SK-N-MC (cell line): ENCODE measurements at regions not wholly inside any gene's neighbourhood (a gene's known extent, or its start where the extent isn't known, plus 50 kb on each side); places are given as distances from the start of the nearest gene placed in this dataset.

Source experiments
- DNase-seq: peaks from one replicate; pipeline ENCODE4 v3.0.0-alpha.2; 2011; ENCODE audit warnings: low read depth, low spot score
- H3K27ac ChIP-seq: fragments of 200-600 bp; sonication (generic); 2 replicates; pipeline ENCODE4 v1.5.1; 2016; ENCODE audit warnings: mixed run types
- H3K36me3 ChIP-seq: fragments of 200-600 bp; sonication (generic); 2 replicates; pipeline ENCODE4 v1.6.1; 2017; ENCODE audit warnings: antibody characterized with exemption, low read length, mixed read lengths; ENCODE audit not compliant: insufficient read depth
- H3K4me3 ChIP-seq: fragments of 200-600 bp; sonication (generic); 2 replicates; pipeline ENCODE4 v1.5.1; 2016
- H3K9ac ChIP-seq: fragments of 200-600 bp; sonication (generic); 2 replicates; pipeline ENCODE4 v1.8.0; 2017; ENCODE audit warnings: mixed run types, mixed read lengths; ENCODE audit not compliant: insufficient read length
- H3K9me3 ChIP-seq: fragments of 200-600 bp; sonication (generic); 2 replicates; pipeline ENCODE4 v1.6.1; 2017; ENCODE audit warnings: low read depth, mild to moderate bottlenecking, antibody characterized with exemption, low read length, moderate library complexity, mixed read lengths
- EZH2 ChIP-seq: fragments of 200-600 bp; sonication (generic); IDR thresholded peaks from one replicate; pipeline ENCODE4 v1.6.1; 2017; ENCODE audit warnings: antibody characterized with exemption
- FOXP2 ChIP-seq: optimal IDR thresholded peaks from 2 replicates; pipeline ENCODE3; 2011; ENCODE audit warnings: mild to moderate bottlenecking, moderate library complexity; ENCODE audit not compliant: insufficient read depth; ENCODE audit errors: extremely low read length, control extremely low read depth
- POLR2AphosphoS5 ChIP-seq: IDR thresholded peaks from 2 replicates; pipeline ENCODE4 v1.6.1; 2012; ENCODE audit warnings: mild to moderate bottlenecking, low read depth, low read length, borderline replicate concordance

GRCh38 chr5:74167206-74167929 lies 473.2 kb downstream of the ENC1 start:
- Histone ChIP-seq H3K9ac (no peak overlapping the region), H3K4me3 (no peak overlapping the region), H3K27ac (no peak overlapping the region), H3K9me3 (no peaks in the 10 kb centered on the region), H3K36me3 (no peaks in the 10 kb centered on the region)
- TF ChIP-seq FOXP2 (no peak), EZH2 (no peak), POLR2AphosphoS5 (no peak)
- no peak for DNase-seq

- TF ChIP-seq FOXP2 (no peak), POLR2AphosphoS5 (no peak), EZH2 (no peak)
- H3K27ac ChIP-seq: no peak overlapping the region
- DNase-seq: no peak
Measured at GRCh38 chr5:74166064-74166463, 474.5 kb downstream of the ENC1 start.

GRCh38 chr5:74164725-74165235 lies 475.7 kb downstream of the ENC1 start:
- Histone ChIP-seq H3K9me3 (no peaks in the 10 kb centered on the region), H3K27ac (no peak overlapping the region), H3K9ac (no peak overlapping the region), H3K4me3 (no peak overlapping the region), H3K36me3 (no peaks in the 10 kb centered on the region)
- no peak for DNase-seq
- no peak for TF ChIP-seq FOXP2
- TF ChIP-seq EZH2: no peak
- TF ChIP-seq POLR2AphosphoS5: no peak

More at GRCh38 chr5:74166064-74166463, 474.5 kb downstream of the ENC1 start:
- Histone ChIP-seq H3K9ac (no peak overlapping the region), H3K4me3 (no peak overlapping the region), H3K9me3 (no peaks in the 10 kb centered on the region), H3K36me3 (no peaks in the 10 kb centered on the region)

- DNase-seq: no peak
- H3K9me3 ChIP-seq: no peaks in the 10 kb centered on the region
- no peaks in the 10 kb centered on the region for H3K36me3 ChIP-seq
- TF ChIP-seq FOXP2 (no peak), EZH2 (no peak), POLR2AphosphoS5 (no peak)
- H3K27ac ChIP-seq: no peak overlapping the region
- no peak overlapping the region for H3K4me3 ChIP-seq
- no peak overlapping the region for H3K9ac ChIP-seq
Measured at GRCh38 chr5:74162524-74162923, 478.0 kb downstream of the ENC1 start.

- no peak for DNase-seq
- H3K9ac ChIP-seq: no peak overlapping the region
- no peaks in the 10 kb centered on the region for H3K9me3 ChIP-seq
- H3K36me3 ChIP-seq: no peaks in the 10 kb centered on the region
- no peak overlapping the region for H3K27ac ChIP-seq
- H3K4me3 ChIP-seq: no peak overlapping the region
- TF ChIP-seq FOXP2 (no peak), EZH2 (no peak), POLR2AphosphoS5 (no peak)
Measured at GRCh38 chr5:74161170-74161569, 479.4 kb downstream of the ENC1 start.

- no peaks in the 10 kb centered on the region for H3K9me3 ChIP-seq
- H3K36me3 ChIP-seq: no peaks in the 10 kb centered on the region
- H3K27ac ChIP-seq: no peak overlapping the region
Measured at GRCh38 chr5:74156728-74157383, 483.7 kb downstream of the ENC1 start.

GRCh38 chr5:74155501-74155900 lies 485.0 kb downstream of the ENC1 start:
- Histone ChIP-seq H3K9me3 (no peaks in the 10 kb centered on the region), H3K36me3 (no peaks in the 10 kb centered on the region), H3K4me3 (no peak overlapping the region), H3K9ac (no peak overlapping the region), H3K27ac (no peak overlapping the region)
- DNase-seq: no peak
- TF ChIP-seq POLR2AphosphoS5 (no peak), EZH2 (no peak), FOXP2 (no peak)

More at GRCh38 chr5:74156728-74157383, 483.7 kb downstream of the ENC1 start:
- no peak overlapping the region for H3K9ac ChIP-seq
- no peak overlapping the region for H3K4me3 ChIP-seq
- DNase-seq: no peak
- TF ChIP-seq FOXP2 (no peak), POLR2AphosphoS5 (no peak), EZH2 (no peak)

GRCh38 chr5:74154526-74154925 lies 486.0 kb downstream of the ENC1 start:
- Histone ChIP-seq H3K36me3 (no peaks in the 10 kb centered on the region), H3K27ac (no peak overlapping the region), H3K9me3 (no peaks in the 10 kb centered on the region), H3K4me3 (no peak overlapping the region), H3K9ac (no peak overlapping the region)
- DNase-seq: no peak
- TF ChIP-seq EZH2 (no peak), FOXP2 (no peak)

GRCh38 chr5:74153255-74153790 lies 487.2 kb downstream of the ENC1 start:
- DNase-seq: no peak
- Histone ChIP-seq H3K27ac (no peak overlapping the region), H3K9me3 (no peaks in the 10 kb centered on the region), H3K4me3 (no peak overlapping the region), H3K36me3 (no peaks in the 10 kb centered on the region), H3K9ac (no peak overlapping the region)
- no peak for TF ChIP-seq FOXP2
- no peak for TF ChIP-seq EZH2
- no peak for TF ChIP-seq POLR2AphosphoS5
